ENCODE measurements at regions not wholly inside any gene's neighbourhood (a gene's known extent, or its start where the extent isn't known, plus 50 kb on each side); places are given as distances from the start of the nearest gene placed in this dataset.

GRCh38 chr5:3382151-3382550, 213.5 kb upstream of the IRX1 start:
- Histone ChIP-seq H3K4me2 (ENCODE audit: insufficient read depth, low read length) (no peak overlapping the region), H3K36me3 (ENCODE audit: insufficient read depth, low read length) (no peaks in the 10 kb centered on the region), H2AFZ (ENCODE audit: low read depth, low read length) (no peak overlapping the region), H3K9ac (ENCODE audit: low read depth, low read length) (no peak overlapping the region), H3K4me1 (ENCODE audit: insufficient read depth, low read length) (no peaks in the 10 kb centered on the region), H3K27me3 (ENCODE audit: insufficient read depth, low read length, poor library complexity) (no peaks in the 10 kb centered on the region), H3K9me3 (ENCODE audit: insufficient read depth, low read length, severe bottlenecking) (no peaks in the 10 kb centered on the region), H3K27ac (ENCODE audit: low read length) (no peak overlapping the region), H4K20me1 (ENCODE audit: insufficient read depth, low read length) (no peaks in the 10 kb centered on the region), H3K79me2 (ENCODE audit: insufficient read depth, low read length) (no peaks in the 10 kb centered on the region), H3K4me3 (ENCODE audit: low read depth in 1 of 2, low read length in 2 of 2) (no peak overlapping the region)
- no peak for ATAC-seq (ENCODE audit: insufficient read depth, low read depth)
- TF ChIP-seq CTCF (IDR thresholded peaks at IDR 0.05; ENCODE audit: borderline replicate concordance, extremely low read depth, low read length, poor library complexity, severe bottlenecking) = no peak
- no peak for TF ChIP-seq EZH2 (IDR thresholded peaks at IDR 0.05; ENCODE audit: borderline replicate concordance, low read depth, low read length, severe bottlenecking)
- DNase-seq = no peak

- no peaks in the 10 kb centered on the region for H3K4me1 ChIP-seq (ENCODE audit: insufficient read depth, low read length)
- TF ChIP-seq EZH2 (IDR thresholded peaks at IDR 0.05; ENCODE audit: borderline replicate concordance, low read depth, low read length, severe bottlenecking) (no peak), CTCF (IDR thresholded peaks at IDR 0.05; ENCODE audit: borderline replicate concordance, extremely low read depth, low read length, poor library complexity, severe bottlenecking) (no peak)
- H4K20me1 ChIP-seq (ENCODE audit: insufficient read depth, low read length) = no peaks in the 10 kb centered on the region
- no peak overlapping the region for H3K4me3 ChIP-seq (ENCODE audit: low read depth in 1 of 2, low read length in 2 of 2)
- H3K27ac ChIP-seq (ENCODE audit: low read length) = no peak overlapping the region
- no peak for DNase-seq
- H3K9me3 ChIP-seq (ENCODE audit: insufficient read depth, low read length, severe bottlenecking) = no peaks in the 10 kb centered on the region
- H3K9ac ChIP-seq (ENCODE audit: low read depth, low read length) = no peak overlapping the region
- H3K36me3 ChIP-seq (ENCODE audit: insufficient read depth, low read length) = no peaks in the 10 kb centered on the region
- ATAC-seq (ENCODE audit: insufficient read depth, low read depth) = no peak
- no peak overlapping the region for H3K4me2 ChIP-seq (ENCODE audit: insufficient read depth, low read length)
- H3K27me3 ChIP-seq (ENCODE audit: insufficient read depth, low read length, poor library complexity) = no peaks in the 10 kb centered on the region
- H3K79me2 ChIP-seq (ENCODE audit: insufficient read depth, low read length) = no peaks in the 10 kb centered on the region
- no peak overlapping the region for H2AFZ ChIP-seq (ENCODE audit: low read depth, low read length)
These were observed 214.3 kb upstream of the IRX1 start for GRCh38 chr5:3381206-3381825.

- Histone ChIP-seq H3K79me2 (ENCODE audit: insufficient read depth, low read length) (no peaks in the 10 kb centered on the region), H3K27ac (ENCODE audit: low read length) (no peak overlapping the region), H3K9ac (ENCODE audit: low read depth, low read length) (no peak overlapping the region), H3K36me3 (ENCODE audit: insufficient read depth, low read length) (no peaks in the 10 kb centered on the region), H3K4me3 (ENCODE audit: low read depth in 1 of 2, low read length in 2 of 2) (no peak overlapping the region), H4K20me1 (ENCODE audit: insufficient read depth, low read length) (no peaks in the 10 kb centered on the region), H3K4me1 (ENCODE audit: insufficient read depth, low read length) (no peaks in the 10 kb centered on the region), H2AFZ (ENCODE audit: low read depth, low read length) (no peak overlapping the region), H3K4me2 (ENCODE audit: insufficient read depth, low read length) (no peak overlapping the region), H3K27me3 (ENCODE audit: insufficient read depth, low read length, poor library complexity) (no peaks in the 10 kb centered on the region), H3K9me3 (ENCODE audit: insufficient read depth, low read length, severe bottlenecking) (no peaks in the 10 kb centered on the region)
- ATAC-seq (ENCODE audit: insufficient read depth, low read depth) (no peak), DNase-seq (no peak)
- TF ChIP-seq EZH2 (IDR thresholded peaks at IDR 0.05; ENCODE audit: borderline replicate concordance, low read depth, low read length, severe bottlenecking) (no peak), CTCF (IDR thresholded peaks at IDR 0.05; ENCODE audit: borderline replicate concordance, extremely low read depth, low read length, poor library complexity, severe bottlenecking) (no peak)
These were observed 214.9 kb upstream of the IRX1 start for GRCh38 chr5:3380689-3381088.

Measured in DND-41 (cell line).